ENCODE measurements at regions not wholly inside any gene's neighbourhood (a gene's known extent, or its start where the extent isn't known, plus 50 kb on each side); places are given as distances from the start of the nearest gene placed in this dataset.

DNA sequence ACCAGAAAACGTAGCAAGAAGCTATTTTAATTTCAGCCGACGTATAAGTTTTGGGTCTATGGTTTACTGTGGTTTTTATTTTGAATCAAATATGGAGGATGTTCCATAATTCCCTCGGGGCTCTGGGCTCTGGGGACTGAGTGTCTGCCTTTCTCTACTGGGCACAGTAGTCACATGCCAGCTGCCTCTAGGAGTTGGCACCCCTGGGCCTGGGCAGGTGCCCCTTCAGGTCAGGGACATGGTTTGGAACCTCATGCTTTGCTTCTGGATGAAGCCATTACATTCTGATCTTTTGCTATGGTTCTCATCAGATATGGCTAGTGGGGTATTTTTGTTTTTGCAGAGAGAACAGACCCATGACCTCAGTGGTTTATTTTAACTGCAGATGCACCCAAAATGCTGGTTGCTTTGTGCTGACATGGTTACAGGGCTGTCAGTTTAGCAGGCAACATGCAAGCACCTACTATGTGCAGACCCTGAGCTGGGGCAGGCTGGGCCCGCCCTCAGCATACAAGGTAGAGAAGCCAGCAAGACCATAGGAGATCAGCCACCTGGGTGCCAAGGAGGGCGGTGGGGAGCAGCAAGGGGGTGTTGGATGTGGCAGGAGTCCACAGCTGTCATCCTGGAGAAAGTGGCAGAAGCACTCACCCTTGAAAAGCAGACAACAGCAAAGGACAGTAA, 54.5 kb upstream of the PSD2 start:
- TF ChIP-seq, protein P1, sequence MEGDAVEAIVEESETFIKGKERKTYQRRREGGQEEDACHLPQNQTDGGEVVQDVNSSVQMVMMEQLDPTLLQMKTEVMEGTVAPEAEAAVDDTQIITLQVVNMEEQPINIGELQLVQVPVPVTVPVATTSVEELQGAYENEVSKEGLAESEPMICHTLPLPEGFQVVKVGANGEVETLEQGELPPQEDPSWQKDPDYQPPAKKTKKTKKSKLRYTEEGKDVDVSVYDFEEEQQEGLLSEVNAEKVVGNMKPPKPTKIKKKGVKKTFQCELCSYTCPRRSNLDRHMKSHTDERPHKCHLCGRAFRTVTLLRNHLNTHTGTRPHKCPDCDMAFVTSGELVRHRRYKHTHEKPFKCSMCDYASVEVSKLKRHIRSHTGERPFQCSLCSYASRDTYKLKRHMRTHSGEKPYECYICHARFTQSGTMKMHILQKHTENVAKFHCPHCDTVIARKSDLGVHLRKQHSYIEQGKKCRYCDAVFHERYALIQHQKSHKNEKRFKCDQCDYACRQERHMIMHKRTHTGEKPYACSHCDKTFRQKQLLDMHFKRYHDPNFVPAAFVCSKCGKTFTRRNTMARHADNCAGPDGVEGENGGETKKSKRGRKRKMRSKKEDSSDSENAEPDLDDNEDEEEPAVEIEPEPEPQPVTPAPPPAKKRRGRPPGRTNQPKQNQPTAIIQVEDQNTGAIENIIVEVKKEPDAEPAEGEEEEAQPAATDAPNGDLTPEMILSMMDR (conservative IDR thresholded peaks at IDR 0.05; ENCODE audit: low read depth, low read length): no peak
- H3K4me3 ChIP-seq (ENCODE audit: low read depth, low read length): no peak overlapping the region
- DNase-seq (ENCODE audit: low read depth): no peak

DNA sequence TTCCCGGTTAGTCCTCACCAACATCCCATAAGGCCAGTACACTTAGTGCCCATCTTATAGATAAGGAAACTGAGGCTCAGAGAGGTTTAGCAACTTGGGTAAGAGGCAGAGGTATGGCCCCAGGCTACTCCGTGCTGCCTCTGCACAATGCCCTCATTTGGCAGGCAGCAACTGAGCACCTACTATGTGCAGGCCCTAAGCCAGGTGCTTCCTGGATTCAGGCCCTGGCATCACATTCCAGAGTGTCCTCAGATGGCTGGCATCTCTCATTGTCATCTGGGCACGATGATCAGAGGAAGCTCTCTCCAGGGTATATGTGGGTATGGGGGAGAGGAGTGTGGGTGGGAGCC, 53.8 kb upstream of the PSD2 start:
- TF ChIP-seq, protein P1 (conservative IDR thresholded peaks at IDR 0.05; ENCODE audit: low read depth, low read length): no peak
- H3K4me3 ChIP-seq (ENCODE audit: low read depth, low read length): no peak overlapping the region
- DNase-seq (ENCODE audit: low read depth): no peak

DNA sequence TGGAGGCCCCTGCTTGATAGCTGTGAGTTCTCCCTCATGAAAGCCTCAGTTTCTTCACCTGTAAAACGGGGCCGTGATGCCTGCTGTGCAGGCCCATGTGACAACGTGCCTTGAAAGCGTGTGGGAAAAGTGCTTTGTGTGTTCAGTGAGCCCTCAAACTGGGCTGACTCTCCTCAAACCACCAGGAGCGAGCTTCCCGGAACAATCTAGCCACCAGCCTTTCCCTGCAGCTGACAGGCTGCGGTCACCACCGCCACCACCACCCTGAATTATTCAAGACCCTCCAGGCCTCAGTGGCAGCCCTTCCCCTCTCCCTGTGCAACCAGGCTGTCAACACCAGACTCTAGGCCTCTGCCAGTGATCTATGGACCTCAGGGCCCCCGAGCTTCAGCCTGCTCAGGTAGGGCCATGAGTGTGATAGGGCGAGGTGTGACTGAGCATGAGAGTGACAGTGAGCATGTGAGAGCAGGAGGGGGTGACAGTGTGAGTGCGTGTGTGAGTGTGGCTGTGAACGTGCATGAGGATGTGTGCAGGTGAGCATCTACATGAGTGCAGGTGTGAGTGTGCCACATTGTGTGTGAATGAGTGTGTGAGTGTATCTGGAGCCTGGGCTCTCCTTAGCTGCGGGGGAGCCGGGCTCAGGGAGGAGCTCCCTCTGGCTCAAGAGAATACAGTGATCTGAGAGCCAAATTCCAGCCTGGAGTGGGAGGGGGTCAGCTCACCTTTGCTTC, 53.3 kb upstream of the PSD2 start:
- DNase-seq (ENCODE audit: low read depth): no peak
- TF ChIP-seq, protein P1 (conservative IDR thresholded peaks at IDR 0.05; ENCODE audit: low read depth, low read length): no peak
- H3K4me3 ChIP-seq (ENCODE audit: low read depth, low read length): no peak overlapping the region

DNA sequence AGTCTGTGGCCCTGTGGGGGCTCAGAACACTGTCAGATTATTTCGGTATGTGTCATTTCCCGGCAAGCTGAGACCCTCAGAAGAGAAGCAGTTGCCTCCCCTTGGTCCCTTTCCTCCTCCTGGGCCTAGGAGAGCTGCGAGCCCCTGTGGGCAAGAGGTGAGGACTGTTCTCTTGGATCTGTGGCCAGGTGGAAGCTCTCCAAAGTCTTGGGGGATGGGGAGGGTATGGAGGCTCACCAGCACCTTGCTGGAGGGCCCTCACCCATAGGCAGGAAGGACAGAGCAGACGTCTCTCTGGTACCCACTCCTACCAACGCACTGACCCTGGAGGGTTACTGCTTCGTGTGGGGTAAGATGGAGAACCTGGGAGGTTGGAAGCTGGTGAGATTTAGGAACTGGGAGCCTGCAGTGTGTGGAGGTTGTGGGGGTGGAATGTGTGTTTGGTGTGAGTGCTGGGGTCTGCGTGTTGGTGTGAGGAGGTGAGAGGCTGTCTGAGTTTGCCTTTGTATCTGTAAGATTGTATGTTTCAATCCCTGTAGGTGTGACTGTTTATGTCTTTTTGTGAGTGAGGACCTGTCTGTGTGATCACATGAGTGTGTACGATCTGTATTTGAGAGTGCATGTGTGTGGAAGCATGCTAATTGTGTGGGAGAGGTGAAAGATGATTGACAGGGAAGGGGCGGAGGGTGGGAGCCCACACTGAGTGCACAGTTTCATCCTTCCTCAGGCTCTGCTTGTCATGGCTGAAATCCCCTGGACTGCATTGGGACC, 52.4 kb upstream of the PSD2 start:
- H3K4me3 ChIP-seq (ENCODE audit: low read depth, low read length): no peak overlapping the region
- no peak for DNase-seq (ENCODE audit: low read depth)
- TF ChIP-seq, protein P1 (conservative IDR thresholded peaks at IDR 0.05; ENCODE audit: low read depth, low read length): no peak

DNA sequence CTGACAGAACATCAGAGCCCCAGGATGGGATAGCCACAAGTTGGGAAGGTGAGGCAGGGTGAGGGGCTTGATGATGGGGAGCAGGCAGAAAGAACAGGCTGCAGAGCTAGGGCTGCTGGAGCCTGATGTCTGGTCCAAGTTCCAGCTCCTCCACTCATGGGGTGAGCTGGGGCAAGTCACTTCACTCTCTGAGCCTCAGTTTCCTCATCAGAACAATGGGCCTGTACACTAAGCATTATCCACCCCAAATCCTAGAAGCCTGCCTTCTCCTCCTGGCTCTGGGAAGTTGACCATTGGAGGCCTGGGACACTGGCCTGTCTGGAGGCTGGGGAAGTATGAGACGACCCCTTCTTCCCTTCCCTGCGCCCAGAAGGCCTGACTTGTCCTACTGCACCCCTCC, 51.8 kb upstream of the PSD2 start:
- TF ChIP-seq, protein P1 (conservative IDR thresholded peaks at IDR 0.05; ENCODE audit: low read depth, low read length): no peak
- DNase-seq (ENCODE audit: low read depth): no peak

DNA sequence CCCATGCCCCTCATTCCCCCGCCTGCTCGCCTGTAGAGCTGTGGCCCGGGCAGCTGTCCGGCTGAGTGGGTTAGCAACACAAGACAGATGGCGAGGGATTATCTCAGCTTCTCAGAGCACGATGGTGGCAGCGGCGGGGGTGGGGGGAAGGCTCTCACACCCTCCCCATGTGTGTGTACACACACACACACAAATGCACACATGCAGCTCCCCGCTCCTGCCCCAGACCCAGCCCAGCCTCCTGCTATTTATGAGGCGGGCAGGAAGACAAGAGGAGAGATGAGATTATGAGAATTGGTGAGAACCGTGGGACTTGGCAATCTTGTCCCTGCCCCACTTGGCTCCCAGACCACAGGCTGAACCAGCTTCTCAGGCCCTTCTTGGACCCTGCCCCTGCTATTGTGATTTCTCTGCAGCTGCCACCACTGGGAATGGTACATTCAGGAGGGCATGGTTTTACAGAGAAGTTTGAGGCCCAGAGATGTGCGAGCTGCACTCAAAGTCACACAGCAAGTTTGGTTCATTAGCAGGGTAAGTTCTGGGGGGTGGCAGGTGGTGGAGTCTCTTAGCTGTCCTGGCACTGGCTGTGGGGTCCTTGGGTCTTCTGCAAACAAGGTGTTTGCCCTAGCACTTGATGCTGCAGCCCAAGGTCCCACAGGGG, 51.0 kb upstream of the PSD2 start:
- H3K4me3 ChIP-seq (ENCODE audit: low read depth, low read length): no peak overlapping the region
- DNase-seq (ENCODE audit: low read depth): no peak
- TF ChIP-seq, protein P1 (conservative IDR thresholded peaks at IDR 0.05; ENCODE audit: low read depth, low read length): no peak

More for the DNA sequence above, 51.8 kb upstream of the PSD2 start:
- H3K4me3 ChIP-seq (ENCODE audit: low read depth, low read length): no peak overlapping the region
